Immature natural killer cell (primary cell): ENCODE measurements at regions not wholly inside any gene's neighbourhood (a gene's known extent, or its start where the extent isn't known, plus 50 kb on each side); places are given as distances from the start of the nearest gene placed in this dataset.

Experiments used
- DNase-seq, 3 donors: peaks; one replicate each; pipeline ENCODE4 v3.0.0; 2022; ENCODE audit warnings: mixed read lengths in 1 of 3
- H3K27ac Mint-ChIP-seq, 6 donors: one replicate each; pipeline ENCODE4 v1.8.0; 2020; ENCODE audit warnings: mixed read lengths in 6 of 6, mild to moderate bottlenecking in 5 of 6, inconsistent platforms in 4 of 6, moderate library complexity in 3 of 6
- H3K27me3 Mint-ChIP-seq, 3 donors: one replicate each; pipeline ENCODE4 v1.8.0; 2020 to 2021; ENCODE audit warnings: low read depth in 3 of 3, mild to moderate bottlenecking in 3 of 3, mixed read lengths in 3 of 3, moderate library complexity in 3 of 3, inconsistent platforms in 1 of 3
- H3K36me3 Mint-ChIP-seq, 3 donors: one replicate each; pipeline ENCODE4 v1.8.0; 2020; ENCODE audit warnings: mixed read lengths in 3 of 3, inconsistent platforms in 2 of 3, mild to moderate bottlenecking in 2 of 3
- H3K4me1 Mint-ChIP-seq, 2 donors: one replicate each; pipeline ENCODE4 v1.8.0; 2020; ENCODE audit warnings: inconsistent platforms in 2 of 2, mild to moderate bottlenecking in 2 of 2, mixed read lengths in 2 of 2, moderate library complexity in 1 of 2
- H3K4me3 Mint-ChIP-seq, 5 donors: one replicate each; pipeline ENCODE4 v1.8.0; 2020; ENCODE audit warnings: mild to moderate bottlenecking in 5 of 5, mixed read lengths in 5 of 5, inconsistent platforms in 3 of 5, moderate library complexity in 3 of 5
- H3K9me3 Mint-ChIP-seq, 6 donors: one replicate each; pipeline ENCODE4 v1.8.0; 2020; ENCODE audit warnings: mild to moderate bottlenecking in 6 of 6, mixed read lengths in 6 of 6, inconsistent platforms in 4 of 6, moderate library complexity in 3 of 6

DNA sequence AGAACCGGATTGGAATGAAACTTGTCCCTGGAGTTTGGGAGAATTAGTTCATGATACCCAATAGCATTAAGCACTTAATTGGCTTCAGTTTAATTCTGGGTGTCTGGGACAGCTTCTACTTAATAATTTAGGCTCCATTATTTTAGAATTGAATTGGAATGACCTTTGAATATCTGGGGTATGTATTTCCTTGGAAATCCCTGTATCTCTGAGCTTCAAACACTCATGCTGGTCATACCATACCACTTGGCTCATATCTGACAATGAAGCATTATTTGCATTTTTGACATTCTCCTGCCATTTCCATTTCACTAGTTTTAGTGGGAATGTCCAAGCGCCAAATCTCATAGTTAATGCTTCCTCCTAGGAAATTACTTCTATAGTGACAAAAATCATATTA is 393.1 kb downstream of the DIPK2A start:
- no peak overlapping the region for H3K4me3 Mint-ChIP-seq
- H3K9me3 Mint-ChIP-seq = peaks cover 4 to 34% (median 13%) of the 10 kb centered on the region in 6 donors
- peaks cover 0 to 4% (median 0%) of the 10 kb centered on the region in 3 donors for H3K27me3 Mint-ChIP-seq
- no peak for DNase-seq
- H3K36me3 Mint-ChIP-seq = peaks cover 0 to 6% (median 0%) of the 10 kb centered on the region in 3 donors
- no peak overlapping the region for H3K27ac Mint-ChIP-seq
- no peaks in the 10 kb centered on the region for H3K4me1 Mint-ChIP-seq

DNA sequence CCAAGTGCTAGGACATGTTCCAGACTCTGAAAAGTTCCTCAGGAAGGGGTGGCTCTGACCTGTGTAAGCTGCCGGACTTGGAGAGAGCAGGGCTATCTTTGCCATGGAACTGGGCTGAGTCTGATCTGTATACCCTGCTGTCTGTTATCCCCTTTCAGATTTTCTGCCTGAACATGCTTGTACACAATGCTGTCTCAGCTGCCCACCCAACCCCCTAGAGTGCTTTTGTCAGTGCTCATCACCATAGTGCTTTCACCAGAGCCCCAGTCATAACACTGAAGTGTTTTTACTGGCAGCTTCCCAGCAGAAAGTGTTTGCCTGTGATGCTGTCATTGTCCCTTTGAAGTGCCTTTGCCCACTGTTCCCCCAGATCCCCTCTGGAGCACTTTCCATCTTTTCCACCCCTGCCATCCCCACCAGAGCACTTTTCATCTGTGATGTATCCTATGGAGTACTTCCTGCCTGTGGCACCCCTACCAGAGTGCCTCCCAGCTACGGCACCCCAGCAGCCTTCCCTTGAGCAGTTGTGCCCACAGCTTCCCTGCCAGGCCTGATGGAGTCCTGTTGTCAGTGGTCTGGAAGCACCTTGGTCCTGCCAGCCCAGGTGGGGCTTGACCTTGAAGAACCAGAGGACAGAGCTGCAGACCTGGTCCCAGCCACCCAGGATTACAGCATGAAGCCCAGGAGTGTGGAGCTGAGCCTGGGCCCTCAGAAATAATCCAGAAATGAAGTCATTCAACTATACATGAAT is 397.7 kb downstream of the DIPK2A start:
- no peaks in the 10 kb centered on the region for H3K4me1 Mint-ChIP-seq
- peaks cover 9 to 54% (median 18%) of the 10 kb centered on the region in 6 donors for H3K9me3 Mint-ChIP-seq
- DNase-seq = no peak
- H3K4me3 Mint-ChIP-seq = no peak overlapping the region
- H3K27ac Mint-ChIP-seq = no peak overlapping the region
- H3K27me3 Mint-ChIP-seq = peaks cover 0 to 2% (median 0%) of the 10 kb centered on the region in 3 donors
- H3K36me3 Mint-ChIP-seq = peaks cover 0 to 6% (median 0%) of the 10 kb centered on the region in 3 donors

DNA sequence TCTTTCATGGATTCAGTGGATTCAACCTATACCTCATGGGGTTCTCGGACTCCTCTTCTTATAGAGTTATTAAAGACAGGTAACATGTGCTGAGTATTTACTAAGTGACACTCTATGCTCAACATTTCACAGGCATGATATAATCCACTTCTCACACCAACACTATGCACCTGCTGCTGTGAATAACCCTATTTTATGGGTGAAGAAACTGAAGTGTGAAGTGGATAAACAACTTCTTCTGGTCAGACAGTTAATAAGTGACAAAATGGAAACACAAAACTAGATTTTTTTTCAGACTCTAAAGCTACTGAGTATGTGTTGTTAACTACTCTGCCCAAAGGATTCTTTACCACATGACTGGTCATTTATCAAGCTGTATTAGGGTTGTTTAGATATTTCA is 403.5 kb downstream of the DIPK2A start:
- H3K27ac Mint-ChIP-seq = no peak overlapping the region

GRCh38 chr3:144380849-144381248 is 409.2 kb downstream of the DIPK2A start:
- Mint-ChIP-seq H3K27ac (no peak overlapping the region), H3K27me3 (peaks cover 0 to 2% (median 0%) of the 10 kb centered on the region in 3 donors), H3K36me3 (no peaks in the 10 kb centered on the region), H3K4me1 (no peaks in the 10 kb centered on the region), H3K4me3 (no peak overlapping the region), H3K9me3 (peaks cover 0 to 10% (median 3%) of the 10 kb centered on the region in 6 donors)
- no peak for DNase-seq

More for the DNA sequence above, 403.5 kb downstream of the DIPK2A start:
- Mint-ChIP-seq H3K36me3 (no peaks in the 10 kb centered on the region), H3K4me3 (no peak overlapping the region), H3K27me3 (peaks cover 0 to 3% (median 0%) of the 10 kb centered on the region in 3 donors), H3K4me1 (no peaks in the 10 kb centered on the region), H3K9me3 (peaks cover 3 to 26% (median 8%) of the 10 kb centered on the region in 6 donors)
- no peak for DNase-seq

GRCh38 chr3:144381607-144382006 is 410.0 kb downstream of the DIPK2A start:
- Mint-ChIP-seq H3K9me3 (peaks cover 0 to 10% (median 3%) of the 10 kb centered on the region in 6 donors), H3K4me1 (no peaks in the 10 kb centered on the region), H3K4me3 (no peak overlapping the region), H3K27me3 (peaks cover 0 to 2% (median 0%) of the 10 kb centered on the region in 3 donors), H3K36me3 (no peaks in the 10 kb centered on the region), H3K27ac (no peak overlapping the region)
- no peak for DNase-seq

GRCh38 chr3:144384241-144384979 is 412.8 kb downstream of the DIPK2A start:
- no peaks in the 10 kb centered on the region for H3K4me1 Mint-ChIP-seq
- no peaks in the 10 kb centered on the region for H3K36me3 Mint-ChIP-seq
- no peak for DNase-seq
- no peaks in the 10 kb centered on the region for H3K27me3 Mint-ChIP-seq
- H3K9me3 Mint-ChIP-seq = peaks cover 0 to 3% (median 1%) of the 10 kb centered on the region in 6 donors
- H3K27ac Mint-ChIP-seq = no peak overlapping the region
- H3K4me3 Mint-ChIP-seq = no peak overlapping the region

- H3K4me3 Mint-ChIP-seq = no peak overlapping the region
- peaks cover 0 to 2% (median 0%) of the 10 kb centered on the region in 3 donors for H3K27me3 Mint-ChIP-seq
- peaks cover 0 to 2% (median 0%) of the 10 kb centered on the region in 6 donors for H3K9me3 Mint-ChIP-seq
- no peaks in the 10 kb centered on the region for H3K4me1 Mint-ChIP-seq
- no peak for DNase-seq
- no peak overlapping the region for H3K27ac Mint-ChIP-seq
- H3K36me3 Mint-ChIP-seq = no peaks in the 10 kb centered on the region
Measured at GRCh38 chr3:144390786-144391185, 419.2 kb downstream of the DIPK2A start.

- Mint-ChIP-seq H3K9me3 (peaks cover 0 to 2% (median 0%) of the 10 kb centered on the region in 6 donors), H3K27ac (no peak overlapping the region), H3K27me3 (peaks cover 0 to 2% (median 0%) of the 10 kb centered on the region in 3 donors), H3K4me3 (no peak overlapping the region), H3K36me3 (no peaks in the 10 kb centered on the region), H3K4me1 (no peaks in the 10 kb centered on the region)
- no peak for DNase-seq
Measured at GRCh38 chr3:144391236-144391635, 419.6 kb downstream of the DIPK2A start.

DNA sequence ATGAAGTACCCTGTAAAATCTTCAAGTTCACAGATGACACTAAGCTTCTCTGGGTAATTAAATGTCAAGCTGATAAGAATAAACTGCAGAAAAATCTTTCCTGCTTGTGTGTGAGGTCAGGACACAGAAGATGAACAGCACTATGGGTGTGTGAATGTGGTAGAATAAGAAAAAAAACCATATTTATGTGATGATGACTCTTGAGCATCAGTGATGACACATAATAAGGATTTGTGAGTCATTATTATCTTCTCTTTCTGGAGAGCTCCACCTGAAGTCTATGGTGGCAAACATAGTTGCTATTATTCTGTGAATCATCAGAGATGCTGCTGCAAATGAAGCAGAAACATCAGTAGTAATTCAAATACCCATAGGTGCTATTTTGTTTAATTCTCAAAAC is 422.4 kb downstream of the DIPK2A start:
- Mint-ChIP-seq H3K27me3 (peaks cover 0 to 2% (median 0%) of the 10 kb centered on the region in 3 donors), H3K9me3 (peaks cover 2 to 12% (median 6%) of the 10 kb centered on the region in 6 donors), H3K4me3 (no peak overlapping the region), H3K4me1 (no peaks in the 10 kb centered on the region), H3K27ac (no peak overlapping the region), H3K36me3 (no peaks in the 10 kb centered on the region)
- DNase-seq = no peak

GRCh38 chr3:144402430-144402829 is 430.8 kb downstream of the DIPK2A start:
- peaks cover 0 to 4% (median 0%) of the 10 kb centered on the region in 3 donors for H3K36me3 Mint-ChIP-seq
- no peak overlapping the region for H3K27ac Mint-ChIP-seq
- no peaks in the 10 kb centered on the region for H3K4me1 Mint-ChIP-seq
- no peak overlapping the region for H3K4me3 Mint-ChIP-seq
- peaks cover 0 to 7% (median 0%) of the 10 kb centered on the region in 3 donors for H3K27me3 Mint-ChIP-seq
- DNase-seq = no peak
- H3K9me3 Mint-ChIP-seq = peaks cover 13 to 43% (median 27%) of the 10 kb centered on the region in 6 donors

- Mint-ChIP-seq H3K36me3 (peaks cover 0 to 4% (median 0%) of the 10 kb centered on the region in 3 donors), H3K4me1 (no peaks in the 10 kb centered on the region), H3K4me3 (no peak overlapping the region), H3K27me3 (peaks cover 0 to 7% (median 0%) of the 10 kb centered on the region in 3 donors), H3K27ac (no peak overlapping the region), H3K9me3 (peaks cover 13 to 37% (median 25%) of the 10 kb centered on the region in 6 donors)
- no peak for DNase-seq
Measured at GRCh38 chr3:144403040-144403457, 431.4 kb downstream of the DIPK2A start.

DNA sequence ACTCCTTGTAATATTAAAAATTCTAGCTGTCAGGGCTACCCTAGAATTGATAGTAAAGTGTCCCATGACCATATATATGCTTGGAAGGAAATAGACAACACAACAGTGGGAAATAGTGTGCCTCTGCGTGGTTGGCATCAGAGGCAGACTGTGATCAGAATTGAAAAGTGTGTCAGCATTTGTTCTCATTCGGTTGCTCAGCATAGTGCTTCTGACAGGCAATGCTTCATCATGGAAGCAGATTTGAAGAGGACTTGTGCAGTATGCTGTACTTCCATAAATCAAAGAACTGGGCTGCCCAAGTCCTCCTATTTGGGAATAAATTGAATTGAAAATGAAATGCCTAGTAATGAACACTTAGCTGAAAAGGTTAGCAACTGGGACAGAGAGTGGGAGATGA is 435.7 kb downstream of the DIPK2A start:
- no peak for DNase-seq
- Mint-ChIP-seq H3K9me3 (peaks cover 0 to 28% (median 8%) of the 10 kb centered on the region in 6 donors), H3K4me1 (no peaks in the 10 kb centered on the region), H3K36me3 (no peaks in the 10 kb centered on the region), H3K4me3 (no peak overlapping the region), H3K27ac (no peak overlapping the region), H3K27me3 (peaks cover 0 to 1% (median 0%) of the 10 kb centered on the region in 3 donors)

GRCh38 chr3:144409319-144409718 is 437.7 kb downstream of the DIPK2A start:
- Mint-ChIP-seq H3K27ac (no peak overlapping the region), H3K36me3 (no peaks in the 10 kb centered on the region), H3K9me3 (peaks cover 0 to 15% (median 6%) of the 10 kb centered on the region in 6 donors), H3K4me1 (no peaks in the 10 kb centered on the region), H3K4me3 (no peak overlapping the region), H3K27me3 (peaks cover 0 to 1% (median 0%) of the 10 kb centered on the region in 3 donors)
- no peak for DNase-seq

- no peaks in the 10 kb centered on the region for H3K4me1 Mint-ChIP-seq
- H3K27ac Mint-ChIP-seq = no peak overlapping the region
- no peak overlapping the region for H3K4me3 Mint-ChIP-seq
- H3K36me3 Mint-ChIP-seq = no peaks in the 10 kb centered on the region
- peaks cover 0 to 2% (median 1%) of the 10 kb centered on the region in 3 donors for H3K27me3 Mint-ChIP-seq
- peaks cover 0 to 15% (median 6%) of the 10 kb centered on the region in 6 donors for H3K9me3 Mint-ChIP-seq
- DNase-seq = no peak
Measured at GRCh38 chr3:144413068-144413467, 441.4 kb downstream of the DIPK2A start.
